Fibroblast of lung (primary cell): ENCODE measurements at regions not wholly inside any gene's neighbourhood (a gene's known extent, or its start where the extent isn't known, plus 50 kb on each side); places are given as distances from the start of the nearest gene placed in this dataset.

Experiments used
- DNase-seq, 2 donors: peaks; one replicate each; pipeline versions ENCODE4 v3.0.0 to v3.0.0-alpha.2; 2010; ENCODE audit warnings: low read depth in 2 of 2
- H2AFZ ChIP-seq: 2 replicates; pipeline ENCODE4 v1.5.1; 2012; ENCODE audit warnings: low read length, control low read depth, inconsistent platforms
- H3K27ac ChIP-seq: 2 replicates; pipeline ENCODE4 v1.5.1; 2011; ENCODE audit warnings: low read length, control low read depth; ENCODE audit not compliant: insufficient read depth
- H3K27me3 ChIP-seq: 2 replicates; pipeline ENCODE4 v1.5.1; 2011; ENCODE audit warnings: mild to moderate bottlenecking, low read length; ENCODE audit not compliant: control insufficient read depth, insufficient read depth
- H3K36me3 ChIP-seq: 2 replicates; pipeline ENCODE4 v1.5.1; 2011; ENCODE audit warnings: low read length; ENCODE audit not compliant: control insufficient read depth, insufficient read depth
- H3K4me1 ChIP-seq: 2 replicates; pipeline ENCODE4 v1.5.1; 2011; ENCODE audit warnings: low read length; ENCODE audit not compliant: control insufficient read depth, insufficient read depth; ENCODE audit errors: extremely low read depth
- H3K4me2 ChIP-seq: 2 replicates; pipeline ENCODE4 v1.5.1; 2011; ENCODE audit warnings: low read length, control low read depth; ENCODE audit not compliant: insufficient read depth; ENCODE audit errors: extremely low read depth
- H3K4me3 ChIP-seq, 4 experiments: fragments of 200-600 bp in 1 of 4; sonication (generic) in 1 of 4; replicated peaks in 1 of 4; 2 replicates each; pipeline ENCODE4 v1.5.1; 2011 to 2016; ENCODE audit warnings: low read length in 4 of 4, low read depth in 3 of 4, mild to moderate bottlenecking in 3 of 4, control low read depth in 2 of 4, inconsistent platforms in 1 of 4, mixed read lengths in 1 of 4; ENCODE audit not compliant: insufficient read depth in 1 of 4; ENCODE audit errors: control extremely low read depth in 1 of 4
- H3K79me2 ChIP-seq: 2 replicates; pipeline ENCODE4 v1.5.1; 2012; ENCODE audit warnings: mild to moderate bottlenecking, low read length, inconsistent platforms; ENCODE audit not compliant: control insufficient read depth, insufficient read depth
- H3K9ac ChIP-seq: 2 replicates; pipeline ENCODE4 v1.5.1; 2011; ENCODE audit warnings: mild to moderate bottlenecking, low read length, control low read depth; ENCODE audit not compliant: insufficient read depth
- H3K9me3 ChIP-seq: 2 replicates; pipeline ENCODE4 v1.5.1; 2012; ENCODE audit warnings: low read depth, low read length; ENCODE audit not compliant: control insufficient read depth, insufficient read depth
- H4K20me1 ChIP-seq: 2 replicates; pipeline ENCODE4 v1.5.1; 2011; ENCODE audit warnings: low read length; ENCODE audit not compliant: control insufficient read depth, insufficient read depth; ENCODE audit errors: extremely low read depth
- EZH2 ChIP-seq: IDR thresholded peaks from 2 replicates; pipeline ENCODE4 v1.5.1; 2012; ENCODE audit warnings: low read length, control low read depth, mild to moderate bottlenecking; ENCODE audit errors: missing control alignments
- TF ChIP-seq, protein P1 (sequence below), 2 donors: IDR thresholded peaks in 1 of 2; conservative IDR thresholded peaks in 1 of 2; 1 replicate in 1 of 2; 2 replicates in 1 of 2; pipeline ENCODE4 v1.5.1; 2011 to 2012; ENCODE audit warnings: low read length in 2 of 2, control low read depth in 1 of 2, inconsistent platforms in 1 of 2, low read depth in 1 of 2, mild to moderate bottlenecking in 1 of 2

DNA sequence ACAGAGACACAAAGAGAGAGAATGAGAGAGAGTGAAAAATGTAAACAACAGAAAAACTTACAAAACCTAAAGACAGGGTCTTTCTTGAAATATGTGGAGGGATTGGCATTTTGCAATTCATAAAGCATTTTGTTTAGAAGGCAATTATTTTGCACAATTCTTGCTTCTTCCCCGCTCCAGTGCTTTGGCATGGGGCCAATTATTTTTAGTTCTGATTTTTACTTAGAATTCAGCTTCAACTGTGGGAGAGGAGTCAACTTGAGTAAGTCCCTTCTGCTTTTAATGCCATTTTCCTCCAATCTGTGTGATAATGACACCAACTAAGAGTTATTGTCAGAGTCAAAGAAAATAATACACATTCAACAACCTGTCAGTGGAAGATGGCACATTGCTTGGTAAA is 1051.9 kb downstream of the NLGN4X start:
- Histone ChIP-seq H3K36me3 (no peaks in the 10 kb centered on the region), H4K20me1 (no peaks in the 10 kb centered on the region), H3K9ac (no peak overlapping the region), H3K27me3 (no peaks in the 10 kb centered on the region), H2AFZ (no peak overlapping the region), H3K79me2 (no peaks in the 10 kb centered on the region), H3K9me3 (no peaks in the 10 kb centered on the region), H3K4me3 (no peak overlapping the region), H3K4me1 (no peaks in the 10 kb centered on the region), H3K27ac (no peak overlapping the region), H3K4me2 (no peak overlapping the region)
- no peak for TF ChIP-seq EZH2
- TF ChIP-seq, protein P1, sequence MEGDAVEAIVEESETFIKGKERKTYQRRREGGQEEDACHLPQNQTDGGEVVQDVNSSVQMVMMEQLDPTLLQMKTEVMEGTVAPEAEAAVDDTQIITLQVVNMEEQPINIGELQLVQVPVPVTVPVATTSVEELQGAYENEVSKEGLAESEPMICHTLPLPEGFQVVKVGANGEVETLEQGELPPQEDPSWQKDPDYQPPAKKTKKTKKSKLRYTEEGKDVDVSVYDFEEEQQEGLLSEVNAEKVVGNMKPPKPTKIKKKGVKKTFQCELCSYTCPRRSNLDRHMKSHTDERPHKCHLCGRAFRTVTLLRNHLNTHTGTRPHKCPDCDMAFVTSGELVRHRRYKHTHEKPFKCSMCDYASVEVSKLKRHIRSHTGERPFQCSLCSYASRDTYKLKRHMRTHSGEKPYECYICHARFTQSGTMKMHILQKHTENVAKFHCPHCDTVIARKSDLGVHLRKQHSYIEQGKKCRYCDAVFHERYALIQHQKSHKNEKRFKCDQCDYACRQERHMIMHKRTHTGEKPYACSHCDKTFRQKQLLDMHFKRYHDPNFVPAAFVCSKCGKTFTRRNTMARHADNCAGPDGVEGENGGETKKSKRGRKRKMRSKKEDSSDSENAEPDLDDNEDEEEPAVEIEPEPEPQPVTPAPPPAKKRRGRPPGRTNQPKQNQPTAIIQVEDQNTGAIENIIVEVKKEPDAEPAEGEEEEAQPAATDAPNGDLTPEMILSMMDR (conservative IDR thresholded peaks at IDR 0.05 in 1 of 2, IDR thresholded peaks at IDR 0.05 in 1 of 2; ENCODE audit: low read depth in 1 of 2, low read length in 2 of 2), result no peak
- no peak for DNase-seq

DNA sequence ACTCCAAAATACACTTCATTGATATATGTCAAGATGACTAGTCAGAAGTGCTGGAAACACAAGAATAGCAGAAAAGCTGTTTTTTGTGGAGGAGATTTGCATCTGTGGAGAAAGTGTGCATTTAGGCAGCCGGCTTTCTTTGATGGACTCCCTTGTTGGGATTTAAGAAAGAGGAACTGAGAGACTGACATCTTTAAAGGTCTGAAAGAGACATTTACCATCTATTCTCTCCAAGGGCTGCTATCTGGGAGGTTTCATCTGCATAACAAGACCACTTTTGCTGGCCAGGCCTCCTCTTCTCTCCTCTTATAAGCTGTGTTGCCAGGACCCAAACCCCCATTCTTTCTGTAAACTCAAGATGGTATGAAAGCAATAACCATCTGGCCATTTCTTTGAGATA is 1065.0 kb downstream of the NLGN4X start:
- no peak for TF ChIP-seq EZH2
- TF ChIP-seq, protein P1 (conservative IDR thresholded peaks at IDR 0.05 in 1 of 2, IDR thresholded peaks at IDR 0.05 in 1 of 2; ENCODE audit: low read depth in 1 of 2, low read length in 2 of 2), result no peak
- no peak for DNase-seq
- H3K27me3 ChIP-seq, result no peaks in the 10 kb centered on the region
- H3K9me3 ChIP-seq, result no peaks in the 10 kb centered on the region
- no peaks in the 10 kb centered on the region for H3K4me1 ChIP-seq
- H3K36me3 ChIP-seq, result no peaks in the 10 kb centered on the region
- no peak overlapping the region for H3K4me2 ChIP-seq
- H3K9ac ChIP-seq, result no peak overlapping the region
- H3K4me3 ChIP-seq, result no peak overlapping the region
- H3K27ac ChIP-seq, result no peak overlapping the region
- H2AFZ ChIP-seq, result no peak overlapping the region
- no peaks in the 10 kb centered on the region for H4K20me1 ChIP-seq
- H3K79me2 ChIP-seq, result no peaks in the 10 kb centered on the region

DNA sequence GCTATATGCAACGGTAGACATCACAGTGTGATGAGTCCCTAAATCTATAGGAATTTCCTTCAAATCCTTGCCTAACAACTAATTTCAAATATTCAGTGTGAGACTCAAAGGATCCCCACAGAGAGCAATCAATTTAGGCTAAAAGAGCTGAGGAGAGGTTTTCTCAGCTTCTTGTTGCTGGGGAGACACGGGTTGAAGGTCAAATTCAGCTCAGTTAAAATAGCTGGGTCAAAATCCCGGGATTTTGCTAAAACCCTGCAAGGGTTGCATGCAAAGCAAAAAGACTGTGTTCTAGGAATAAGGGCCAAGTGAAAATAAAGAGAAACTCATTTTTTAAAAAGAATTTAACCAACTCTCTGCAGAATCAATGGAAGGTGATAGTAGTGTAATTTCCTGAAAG is 1073.4 kb downstream of the NLGN4X start:
- no peaks in the 10 kb centered on the region for H3K79me2 ChIP-seq
- H3K4me2 ChIP-seq, result no peak overlapping the region
- TF ChIP-seq EZH2, result no peak
- TF ChIP-seq, protein P1 (conservative IDR thresholded peaks at IDR 0.05 in 1 of 2, IDR thresholded peaks at IDR 0.05 in 1 of 2; ENCODE audit: low read depth in 1 of 2, low read length in 2 of 2), result no peak
- H3K27me3 ChIP-seq, result no peaks in the 10 kb centered on the region
- no peak overlapping the region for H2AFZ ChIP-seq
- no peak overlapping the region for H3K9ac ChIP-seq
- H3K9me3 ChIP-seq, result no peaks in the 10 kb centered on the region
- H3K36me3 ChIP-seq, result no peaks in the 10 kb centered on the region
- H3K27ac ChIP-seq, result no peak overlapping the region
- H4K20me1 ChIP-seq, result no peaks in the 10 kb centered on the region
- DNase-seq, result no peak
- no peaks in the 10 kb centered on the region for H3K4me1 ChIP-seq
- H3K4me3 ChIP-seq, result no peak overlapping the region
